ENCODE measurements at regions not wholly inside any gene's neighbourhood (a gene's known extent, or its start where the extent isn't known, plus 50 kb on each side); places are given as distances from the start of the nearest gene placed in this dataset.
"Not testable (repeated sequence)": the region's sequence is repeated elsewhere in the genome, so short reads cannot be mapped to it uniquely, and the experiment has no call there.

- H3K9me3 ChIP-seq (ENCODE audit: control insufficient read depth, low read length) = no peaks in the 10 kb centered on the region
- H3K4me1 ChIP-seq (ENCODE audit: control insufficient read depth, insufficient read depth, low read length) = no peaks in the 10 kb centered on the region
- no peak overlapping the region for H3K4me3 ChIP-seq (ENCODE audit: low read length)
- H3K36me3 ChIP-seq (ENCODE audit: control insufficient read depth, insufficient read depth, low read length, severe bottlenecking) = no peaks in the 10 kb centered on the region
- no peak overlapping the region for H3K9ac ChIP-seq (ENCODE audit: low read length)
- no peak for DNase-seq (ENCODE audit: low read depth)
- H3K27me3 ChIP-seq (replicated peaks; ENCODE audit: control insufficient read depth, insufficient read depth, low read length) = no peaks in the 10 kb centered on the region
Observed at GRCh38 chr2:35447215-35447614, 908.4 kb upstream of the CRIM1 start.

GRCh38 chr2:35443087-35443486 lies 912.5 kb upstream of the CRIM1 start:
- Histone ChIP-seq H3K27me3 (replicated peaks; ENCODE audit: control insufficient read depth, insufficient read depth, low read length) (no peaks in the 10 kb centered on the region), H3K4me3 (ENCODE audit: low read length) (no peak overlapping the region), H3K9ac (ENCODE audit: low read length) (no peak overlapping the region), H3K36me3 (ENCODE audit: control insufficient read depth, insufficient read depth, low read length, severe bottlenecking) (no peaks in the 10 kb centered on the region), H3K9me3 (ENCODE audit: control insufficient read depth, low read length) (no peaks in the 10 kb centered on the region), H3K4me1 (ENCODE audit: control insufficient read depth, insufficient read depth, low read length) (no peaks in the 10 kb centered on the region)
- no peak for DNase-seq (ENCODE audit: low read depth)

- H3K9me3 ChIP-seq (ENCODE audit: control insufficient read depth, low read length); H3K4me3 ChIP-seq (ENCODE audit: low read length); H3K27me3 ChIP-seq (replicated peaks; ENCODE audit: control insufficient read depth, insufficient read depth, low read length); H3K4me1 ChIP-seq (ENCODE audit: control insufficient read depth, insufficient read depth, low read length); H3K36me3 ChIP-seq (ENCODE audit: control insufficient read depth, insufficient read depth, low read length, severe bottlenecking); DNase-seq (ENCODE audit: low read depth); H3K9ac ChIP-seq (ENCODE audit: low read length): not testable (repeated sequence)
Observed at GRCh38 chr2:35441575-35441974, 914.0 kb upstream of the CRIM1 start.

GRCh38 chr2:35440308-35440707 lies 915.3 kb upstream of the CRIM1 start:
- not testable (repeated sequence) for H3K9ac ChIP-seq (ENCODE audit: low read length); H3K36me3 ChIP-seq (ENCODE audit: control insufficient read depth, insufficient read depth, low read length, severe bottlenecking); H3K27me3 ChIP-seq (replicated peaks; ENCODE audit: control insufficient read depth, insufficient read depth, low read length); H3K4me1 ChIP-seq (ENCODE audit: control insufficient read depth, insufficient read depth, low read length); DNase-seq (ENCODE audit: low read depth); H3K9me3 ChIP-seq (ENCODE audit: control insufficient read depth, low read length); H3K4me3 ChIP-seq (ENCODE audit: low read length)

GRCh38 chr2:35436893-35437292 lies 918.7 kb upstream of the CRIM1 start:
- H3K4me3 ChIP-seq (ENCODE audit: low read length); H3K9ac ChIP-seq (ENCODE audit: low read length); H3K36me3 ChIP-seq (ENCODE audit: control insufficient read depth, insufficient read depth, low read length, severe bottlenecking); H3K27me3 ChIP-seq (replicated peaks; ENCODE audit: control insufficient read depth, insufficient read depth, low read length); DNase-seq (ENCODE audit: low read depth); H3K4me1 ChIP-seq (ENCODE audit: control insufficient read depth, insufficient read depth, low read length); H3K9me3 ChIP-seq (ENCODE audit: control insufficient read depth, low read length): not testable (repeated sequence)

- no peaks in the 10 kb centered on the region for H3K36me3 ChIP-seq (ENCODE audit: control insufficient read depth, insufficient read depth, low read length, severe bottlenecking)
- no peak overlapping the region for H3K9ac ChIP-seq (ENCODE audit: low read length)
- H3K4me1 ChIP-seq (ENCODE audit: control insufficient read depth, insufficient read depth, low read length) = no peaks in the 10 kb centered on the region
- DNase-seq (ENCODE audit: low read depth) = peak; percentile 10
- H3K4me3 ChIP-seq (ENCODE audit: low read length) = no peak overlapping the region
- H3K9me3 ChIP-seq (ENCODE audit: control insufficient read depth, low read length) = no peaks in the 10 kb centered on the region
- no peaks in the 10 kb centered on the region for H3K27me3 ChIP-seq (replicated peaks; ENCODE audit: control insufficient read depth, insufficient read depth, low read length)
Observed at GRCh38 chr2:35428548-35428947, 927.0 kb upstream of the CRIM1 start.

GRCh38 chr2:35421485-35421884 lies 934.1 kb upstream of the CRIM1 start:
- Histone ChIP-seq H3K27me3 (replicated peaks; ENCODE audit: control insufficient read depth, insufficient read depth, low read length) (no peaks in the 10 kb centered on the region), H3K36me3 (ENCODE audit: control insufficient read depth, insufficient read depth, low read length, severe bottlenecking) (no peaks in the 10 kb centered on the region), H3K9me3 (ENCODE audit: control insufficient read depth, low read length) (no peaks in the 10 kb centered on the region), H3K4me3 (ENCODE audit: low read length) (no peak overlapping the region), H3K4me1 (ENCODE audit: control insufficient read depth, insufficient read depth, low read length) (no peaks in the 10 kb centered on the region), H3K9ac (ENCODE audit: low read length) (no peak overlapping the region)
- DNase-seq (ENCODE audit: low read depth) = no peak

- no peaks in the 10 kb centered on the region for H3K36me3 ChIP-seq (ENCODE audit: control insufficient read depth, insufficient read depth, low read length, severe bottlenecking)
- no peaks in the 10 kb centered on the region for H3K4me1 ChIP-seq (ENCODE audit: control insufficient read depth, insufficient read depth, low read length)
- H3K9me3 ChIP-seq (ENCODE audit: control insufficient read depth, low read length) = no peaks in the 10 kb centered on the region
- no peak overlapping the region for H3K9ac ChIP-seq (ENCODE audit: low read length)
- DNase-seq (ENCODE audit: low read depth) = no peak
- H3K27me3 ChIP-seq (replicated peaks; ENCODE audit: control insufficient read depth, insufficient read depth, low read length) = no peaks in the 10 kb centered on the region
- no peak overlapping the region for H3K4me3 ChIP-seq (ENCODE audit: low read length)
Observed at GRCh38 chr2:35417293-35417692, 938.3 kb upstream of the CRIM1 start.

- no peak for DNase-seq (ENCODE audit: low read depth)
- Histone ChIP-seq H3K4me1 (ENCODE audit: control insufficient read depth, insufficient read depth, low read length) (no peaks in the 10 kb centered on the region), H3K4me3 (ENCODE audit: low read length) (no peak overlapping the region), H3K9ac (ENCODE audit: low read length) (no peak overlapping the region), H3K9me3 (ENCODE audit: control insufficient read depth, low read length) (no peaks in the 10 kb centered on the region), H3K36me3 (ENCODE audit: control insufficient read depth, insufficient read depth, low read length, severe bottlenecking) (no peaks in the 10 kb centered on the region), H3K27me3 (replicated peaks; ENCODE audit: control insufficient read depth, insufficient read depth, low read length) (no peaks in the 10 kb centered on the region)
Observed at GRCh38 chr2:35416391-35417140, 939.0 kb upstream of the CRIM1 start.

GRCh38 chr2:35415942-35416341 lies 939.6 kb upstream of the CRIM1 start:
- Histone ChIP-seq H3K4me3 (ENCODE audit: low read length) (no peak overlapping the region), H3K4me1 (ENCODE audit: control insufficient read depth, insufficient read depth, low read length) (no peaks in the 10 kb centered on the region), H3K9ac (ENCODE audit: low read length) (no peak overlapping the region), H3K9me3 (ENCODE audit: control insufficient read depth, low read length) (no peaks in the 10 kb centered on the region), H3K36me3 (ENCODE audit: control insufficient read depth, insufficient read depth, low read length, severe bottlenecking) (no peaks in the 10 kb centered on the region), H3K27me3 (replicated peaks; ENCODE audit: control insufficient read depth, insufficient read depth, low read length) (no peaks in the 10 kb centered on the region)
- DNase-seq (ENCODE audit: low read depth) = no peak

GRCh38 chr2:35415282-35415681 lies 940.3 kb upstream of the CRIM1 start:
- Histone ChIP-seq H3K27me3 (replicated peaks; ENCODE audit: control insufficient read depth, insufficient read depth, low read length) (no peaks in the 10 kb centered on the region), H3K9ac (ENCODE audit: low read length) (no peak overlapping the region), H3K4me3 (ENCODE audit: low read length) (no peak overlapping the region), H3K36me3 (ENCODE audit: control insufficient read depth, insufficient read depth, low read length, severe bottlenecking) (no peaks in the 10 kb centered on the region), H3K4me1 (ENCODE audit: control insufficient read depth, insufficient read depth, low read length) (no peaks in the 10 kb centered on the region), H3K9me3 (ENCODE audit: control insufficient read depth, low read length) (no peaks in the 10 kb centered on the region)
- no peak for DNase-seq (ENCODE audit: low read depth)

GRCh38 chr2:35410431-35411061 lies 945.0 kb upstream of the CRIM1 start:
- Histone ChIP-seq H3K9me3 (ENCODE audit: control insufficient read depth, low read length) (no peaks in the 10 kb centered on the region), H3K9ac (ENCODE audit: low read length) (no peak overlapping the region), H3K4me3 (ENCODE audit: low read length) (no peak overlapping the region), H3K27me3 (replicated peaks; ENCODE audit: control insufficient read depth, insufficient read depth, low read length) (no peaks in the 10 kb centered on the region), H3K4me1 (ENCODE audit: control insufficient read depth, insufficient read depth, low read length) (no peaks in the 10 kb centered on the region), H3K36me3 (ENCODE audit: control insufficient read depth, insufficient read depth, low read length, severe bottlenecking) (no peaks in the 10 kb centered on the region)
- peak; percentile 69 for DNase-seq (ENCODE audit: low read depth)
